H54 (cell line): ENCODE measurements at regions not wholly inside any gene's neighbourhood (a gene's known extent, or its start where the extent isn't known, plus 50 kb on each side); places are given as distances from the start of the nearest gene placed in this dataset.

Source experiments
- DNase-seq: peaks from one replicate; pipeline ENCODE4 v3.0.0; 2011; ENCODE audit warnings: low spot score, mixed read lengths; ENCODE audit not compliant: insufficient read length
- FAIRE-seq: peaks from 3 replicates; lab custom pipeline; 2011; peaks lifted over from hg19 to GRCh38; lab: Jason Lieb, UNC
- POLR2A ChIP-seq: IDR thresholded peaks from 2 replicates; pipeline ENCODE4 v1.6.1; 2011; ENCODE audit warnings: low read depth, mild to moderate bottlenecking, low read length

GRCh38 chr19:28609944-28610343 lies 603.0 kb downstream of the UQCRFS1 start:
- no peak for TF ChIP-seq POLR2A
- DNase-seq (no peak), FAIRE-seq (no peak)

GRCh38 chr19:28609091-28609755 lies 603.7 kb downstream of the UQCRFS1 start:
- no peak for FAIRE-seq
- TF ChIP-seq POLR2A: no peak
- no peak for DNase-seq

- no peak for FAIRE-seq
- DNase-seq: no peak
Measured at GRCh38 chr19:28608292-28608691, 604.7 kb downstream of the UQCRFS1 start.

GRCh38 chr19:28607066-28607583 lies 605.8 kb downstream of the UQCRFS1 start:
- FAIRE-seq (no peak), DNase-seq (no peak)
- no peak for TF ChIP-seq POLR2A

More at GRCh38 chr19:28608292-28608691, 604.7 kb downstream of the UQCRFS1 start:
- no peak for TF ChIP-seq POLR2A

GRCh38 chr19:28606269-28607032 lies 606.5 kb downstream of the UQCRFS1 start:
- TF ChIP-seq POLR2A: no peak
- DNase-seq (no peak), FAIRE-seq (no peak)

- no peak for FAIRE-seq
- TF ChIP-seq POLR2A: no peak
Measured at GRCh38 chr19:28605501-28606268, 607.3 kb downstream of the UQCRFS1 start.

GRCh38 chr19:28603453-28603852 lies 609.5 kb downstream of the UQCRFS1 start:
- DNase-seq (no peak), FAIRE-seq (no peak)
- no peak for TF ChIP-seq POLR2A

More at GRCh38 chr19:28605501-28606268, 607.3 kb downstream of the UQCRFS1 start:
- no peak for DNase-seq

GRCh38 chr19:28602675-28603298 lies 610.2 kb downstream of the UQCRFS1 start:
- DNase-seq (no peak), FAIRE-seq (no peak)
- TF ChIP-seq POLR2A: no peak

- FAIRE-seq (no peak), DNase-seq (no peak)
- no peak for TF ChIP-seq POLR2A
Measured at GRCh38 chr19:28601723-28602440, 611.1 kb downstream of the UQCRFS1 start.

GRCh38 chr19:28598861-28599260 lies 614.1 kb downstream of the UQCRFS1 start:
- FAIRE-seq (no peak), DNase-seq (no peak)
- TF ChIP-seq POLR2A: no peak

GRCh38 chr19:28596561-28597071 lies 616.3 kb downstream of the UQCRFS1 start:
- TF ChIP-seq POLR2A: no peak
- FAIRE-seq: no peak
- no peak for DNase-seq

GRCh38 chr19:28595722-28596480 lies 617.0 kb downstream of the UQCRFS1 start:
- no peak for TF ChIP-seq POLR2A
- DNase-seq (no peak), FAIRE-seq (no peak)
